ENCODE measurements at regions not wholly inside any gene's neighbourhood (a gene's known extent, or its start where the extent isn't known, plus 50 kb on each side); places are given as distances from the start of the nearest gene placed in this dataset.

DNA sequence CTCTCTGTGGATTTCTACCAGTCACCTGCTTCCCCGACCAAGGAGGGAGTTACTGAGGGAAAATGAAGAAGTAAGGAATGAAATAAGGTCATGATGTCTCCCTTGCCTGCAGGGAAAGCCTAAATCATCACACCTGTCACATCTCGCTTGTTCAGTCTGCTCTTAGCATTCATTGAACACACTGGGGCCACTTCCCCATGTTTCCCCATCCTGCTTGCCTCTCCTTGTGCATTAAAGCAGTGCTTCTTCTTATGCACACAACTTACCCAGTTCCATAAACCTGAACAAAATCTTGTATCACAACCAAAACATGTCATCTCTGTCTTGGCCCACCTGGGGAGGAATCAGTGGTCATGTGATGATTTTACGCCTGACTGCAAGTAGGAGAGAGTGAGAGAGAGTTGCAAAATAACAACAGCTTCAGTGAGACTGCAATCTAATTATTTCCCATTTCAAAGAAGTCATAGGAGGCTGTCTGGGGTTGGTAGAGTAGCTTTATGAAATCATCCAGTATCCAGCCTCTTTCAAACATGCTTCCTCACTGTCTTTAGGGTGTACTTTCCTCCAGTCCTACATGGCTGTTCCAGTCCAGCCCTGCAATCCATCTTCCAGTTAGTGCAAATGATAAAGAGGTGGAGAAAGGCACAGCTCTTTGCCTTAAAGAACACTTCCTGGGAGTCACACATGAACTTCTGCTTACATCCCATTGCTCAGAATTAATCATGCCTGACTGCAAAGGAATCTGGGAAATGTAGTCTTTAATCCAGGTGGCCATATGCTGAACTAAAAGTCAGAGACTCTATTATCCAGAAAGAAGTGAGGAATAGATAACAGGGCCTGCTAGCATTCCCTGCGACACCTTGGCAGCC, 220.1 kb downstream of the HAUS1 start:
- TF ChIP-seq EZH2 (IDR thresholded peaks at IDR 0.05; ENCODE audit: borderline replicate concordance, insufficient read depth, low read length, poor library complexity, severe bottlenecking) = no peak
- Histone ChIP-seq H3F3A (ENCODE audit: insufficient read depth, low read length, poor library complexity, severe bottlenecking) (no peaks in the 10 kb centered on the region), H3K27me3 (ENCODE audit: insufficient read depth, low read depth, low read length) (no peaks in the 10 kb centered on the region), H3K9ac (ENCODE audit: low read length) (no peak overlapping the region), H4K20me1 (ENCODE audit: insufficient read depth) (no peaks in the 10 kb centered on the region), H3K4me3 (ENCODE audit: low read length) (peak overlapping the region; percentile 24), H3K36me3 (ENCODE audit: insufficient read depth, low read length) (no peaks in the 10 kb centered on the region), H3K9me2 (ENCODE audit: insufficient read depth, low read length) (no peaks in the 10 kb centered on the region), H3K9me3 (ENCODE audit: low read length) (no peaks in the 10 kb centered on the region), H2AFZ (ENCODE audit: low read depth, low read length) (no peak overlapping the region), H3K27ac (ENCODE audit: low read length) (no peak overlapping the region), H3K79me2 (replicated peaks; ENCODE audit: insufficient read depth, low read length) (no peaks in the 10 kb centered on the region), H3K4me2 (ENCODE audit: low read length) (peak overlapping the region; percentile 48)

GRCh38 chr18:46325895-46326294, 221.7 kb downstream of the HAUS1 start:
- no peak overlapping the region for H3K27ac ChIP-seq (ENCODE audit: low read length)
- no peaks in the 10 kb centered on the region for H3K79me2 ChIP-seq (replicated peaks; ENCODE audit: insufficient read depth, low read length)
- H3K9me2 ChIP-seq (ENCODE audit: insufficient read depth, low read length) = no peaks in the 10 kb centered on the region
- H4K20me1 ChIP-seq (ENCODE audit: insufficient read depth) = no peaks in the 10 kb centered on the region
- no peaks in the 10 kb centered on the region for H3K9me3 ChIP-seq (ENCODE audit: low read length)
- no peaks in the 10 kb centered on the region for H3K27me3 ChIP-seq (ENCODE audit: insufficient read depth, low read depth, low read length)
- H3K9ac ChIP-seq (ENCODE audit: low read length) = no peak overlapping the region
- H3K4me2 ChIP-seq (ENCODE audit: low read length) = no peak overlapping the region
- H2AFZ ChIP-seq (ENCODE audit: low read depth, low read length) = no peak overlapping the region
- H3K4me3 ChIP-seq (ENCODE audit: low read length) = no peak overlapping the region
- no peak for TF ChIP-seq POLR2AphosphoS5 (IDR thresholded peaks at IDR 0.05)
- no peak for TF ChIP-seq RAD21 (conservative IDR thresholded peaks at IDR 0.05)
- H3F3A ChIP-seq (ENCODE audit: insufficient read depth, low read length, poor library complexity, severe bottlenecking) = no peaks in the 10 kb centered on the region
- H3K36me3 ChIP-seq (ENCODE audit: insufficient read depth, low read length) = no peaks in the 10 kb centered on the region

GRCh38 chr18:46329736-46330246, 225.6 kb downstream of the HAUS1 start:
- Histone ChIP-seq H3K9me2 (ENCODE audit: insufficient read depth, low read length) (no peaks in the 10 kb centered on the region), H4K20me1 (ENCODE audit: insufficient read depth) (no peaks in the 10 kb centered on the region), H3K9me3 (ENCODE audit: low read length) (no peaks in the 10 kb centered on the region), H2AFZ (ENCODE audit: low read depth, low read length) (no peak overlapping the region), H3F3A (ENCODE audit: insufficient read depth, low read length, poor library complexity, severe bottlenecking) (no peaks in the 10 kb centered on the region), H3K27ac (ENCODE audit: low read length) (no peak overlapping the region), H3K9ac (ENCODE audit: low read length) (no peak overlapping the region), H3K4me2 (ENCODE audit: low read length) (no peak overlapping the region), H3K36me3 (ENCODE audit: insufficient read depth, low read length) (no peaks in the 10 kb centered on the region), H3K4me3 (ENCODE audit: low read length) (no peak overlapping the region), H3K79me2 (replicated peaks; ENCODE audit: insufficient read depth, low read length) (peaks cover 17% of the 10 kb centered on the region), H3K27me3 (ENCODE audit: insufficient read depth, low read depth, low read length) (no peaks in the 10 kb centered on the region)
- TF ChIP-seq POLR2AphosphoS5 (IDR thresholded peaks at IDR 0.05) = peak; percentile 95
- TF ChIP-seq MXI1 (conservative IDR thresholded peaks at IDR 0.05; ENCODE audit: poor library complexity, severe bottlenecking) = no peak
- TF ChIP-seq EP300 (conservative IDR thresholded peaks at IDR 0.05; ENCODE audit: poor library complexity, severe bottlenecking) = peak; percentile 91
- no peak for TF ChIP-seq SMC3 (conservative IDR thresholded peaks at IDR 0.05; ENCODE audit: poor library complexity)
- no peak for TF ChIP-seq TAF1 (IDR thresholded peaks at IDR 0.05; ENCODE audit: low read depth)
- no peak for TF ChIP-seq REST (IDR thresholded peaks at IDR 0.05; ENCODE audit: borderline replicate concordance)

All from neural cell (in vitro differentiated cells).